MCF 10A (cell line): ENCODE measurements at regions not wholly inside any gene's neighbourhood (a gene's known extent, or its start where the extent isn't known, plus 50 kb on each side); places are given as distances from the start of the nearest gene placed in this dataset.
"Not testable (repeated sequence)": the region's sequence is repeated elsewhere in the genome, so short reads cannot be mapped to it uniquely, and the experiment has no call there.

ENCODE experiments used
- BruUV-seq: library from RNA; stranded (reverse); fragments of 400-500 nt; replicated peaks from 2 replicates; lab custom pipeline; 2021; lab: Mats Ljungman, UMichigan
- CTCF ChIA-PET: fragments of 300-600 bp; sonication (Branson Sonifier 250); formaldehyde crosslinking; extraction: SDS; loops from one replicate; lab custom pipeline; 2021; ENCODE audit warnings: antibody characterized with exemption, inconsistent platforms; lab: Yijun Ruan, JAX
- POLR2A ChIA-PET: fragments of 300-600, 350-650 bp; sonication (Branson Sonifier 250); formaldehyde crosslinking; extraction: SDS; loops from one replicate; lab custom pipeline; 2020; ENCODE audit warnings: antibody characterized with exemption, inconsistent platforms; lab: Yijun Ruan, JAX
- DNase-seq: peaks from one replicate; pipeline ENCODE4 v3.0.0-alpha.2; 2018; ENCODE audit not compliant: unreplicated experiment
- H3K27ac Mint-ChIP-seq: one replicate; pipeline ENCODE4 v1.8.0; 2022; ENCODE audit warnings: mild to moderate bottlenecking, low read depth, mixed read lengths; ENCODE audit not compliant: unreplicated experiment
- H3K27me3 Mint-ChIP-seq: one replicate; pipeline ENCODE4 v1.8.0; 2022; ENCODE audit warnings: mixed read lengths; ENCODE audit not compliant: insufficient read depth, unreplicated experiment
- H3K36me3 Mint-ChIP-seq: one replicate; pipeline ENCODE4 v1.8.0; 2022; ENCODE audit warnings: mild to moderate bottlenecking, moderate library complexity, mixed read lengths; ENCODE audit not compliant: insufficient read depth, unreplicated experiment
- H3K4me1 Mint-ChIP-seq: one replicate; pipeline ENCODE4 v1.8.0; 2022; ENCODE audit warnings: mixed read lengths; ENCODE audit not compliant: insufficient read depth, unreplicated experiment
- H3K4me3 Mint-ChIP-seq: one replicate; pipeline ENCODE4 v1.8.0; 2022; ENCODE audit warnings: mild to moderate bottlenecking, moderate library complexity, mixed read lengths; ENCODE audit not compliant: unreplicated experiment
- H3K9me3 Mint-ChIP-seq: one replicate; pipeline ENCODE4 v1.8.0; 2022; ENCODE audit warnings: mixed read lengths; ENCODE audit not compliant: unreplicated experiment
- CTCF ChIP-seq: fragments of 200-600 bp; IDR thresholded peaks from one replicate; pipeline ENCODE4 v1.8.0; 2022; ENCODE audit warnings: antibody characterized with exemption, mild to moderate bottlenecking; ENCODE audit not compliant: unreplicated experiment
- intact Hi-C: fragments of 100-400 bp; cut with micrococcal nuclease; formaldehyde crosslinking; loops from 2 replicates; pipeline ENCODE4 v1.14.1; 2022

GRCh38 chr17:77622647-77623046 is 335.9 kb upstream of the TNRC6C start:
- no peak for TF ChIP-seq CTCF
- peaks cover 26% of the 10 kb centered on the region for H3K4me1 Mint-ChIP-seq
- DNase-seq = peak; percentile 50
- no TSS peak for BruUV-seq
- ChIA-PET POLR2A (no interaction called here), CTCF (no interaction called here)
- H3K4me3 Mint-ChIP-seq = peak overlapping the region; percentile 48
- peaks cover 10% of the 10 kb centered on the region for H3K9me3 Mint-ChIP-seq
- H3K27ac Mint-ChIP-seq = peak overlapping the region; percentile 62
- intact Hi-C loops = no loop called here
- H3K36me3 Mint-ChIP-seq = no peaks in the 10 kb centered on the region
- no peaks in the 10 kb centered on the region for H3K27me3 Mint-ChIP-seq

- intact Hi-C loops, H3K4me3 Mint-ChIP-seq, H3K27ac Mint-ChIP-seq, H3K36me3 Mint-ChIP-seq, DNase-seq, CTCF ChIA-PET, BruUV-seq, POLR2A ChIA-PET, H3K27me3 Mint-ChIP-seq: not testable (repeated sequence)
- Mint-ChIP-seq H3K9me3 (peaks cover 15% of the 10 kb centered on the region), H3K4me1 (peaks cover 26% of the 10 kb centered on the region)
Observed at GRCh38 chr17:77623321-77623720, 335.2 kb upstream of the TNRC6C start.

GRCh38 chr17:77628035-77628434 is 330.5 kb upstream of the TNRC6C start:
- intact Hi-C loops = no loop called here
- Mint-ChIP-seq H3K4me3 (no peak overlapping the region), H3K27me3 (no peaks in the 10 kb centered on the region), H3K36me3 (peaks cover 5% of the 10 kb centered on the region), H3K9me3 (peaks cover 15% of the 10 kb centered on the region), H3K27ac (no peak overlapping the region), H3K4me1 (peaks cover 2% of the 10 kb centered on the region)
- POLR2A ChIA-PET = no interaction called here
- CTCF ChIA-PET = interaction anchor here (1.0 kb wide), 1 partner anchor 85 kb away, joined by 3 read pairs; no protein-coding TSS in a partner anchor
- TF ChIP-seq CTCF = no peak
- no peak for DNase-seq
- no TSS peak for BruUV-seq

GRCh38 chr17:77629284-77629683 is 329.2 kb upstream of the TNRC6C start:
- peaks cover 15% of the 10 kb centered on the region for H3K9me3 Mint-ChIP-seq
- DNase-seq, H3K4me3 Mint-ChIP-seq, H3K4me1 Mint-ChIP-seq, BruUV-seq, H3K27ac Mint-ChIP-seq, POLR2A ChIA-PET, H3K36me3 Mint-ChIP-seq, intact Hi-C loops, H3K27me3 Mint-ChIP-seq: not testable (repeated sequence)
- CTCF ChIA-PET = interaction anchor here (0.6 kb wide), 1 partner anchor 185 kb away, joined by 3 read pairs; no protein-coding TSS in a partner anchor

- peaks cover 5% of the 10 kb centered on the region for H3K36me3 Mint-ChIP-seq
- peaks cover 15% of the 10 kb centered on the region for H3K9me3 Mint-ChIP-seq
- no peak overlapping the region for H3K27ac Mint-ChIP-seq
- H3K27me3 Mint-ChIP-seq = no peaks in the 10 kb centered on the region
- ChIA-PET CTCF (no interaction called here), POLR2A (no interaction called here)
- no peaks in the 10 kb centered on the region for H3K4me1 Mint-ChIP-seq
- intact Hi-C loops = no loop called here
- H3K4me3 Mint-ChIP-seq = no peak overlapping the region
- DNase-seq = no peak
- no TSS peak for BruUV-seq
- TF ChIP-seq CTCF = no peak
Observed at GRCh38 chr17:77631307-77631706, 327.2 kb upstream of the TNRC6C start.
